ENCODE measurements at regions not wholly inside any gene's neighbourhood (a gene's known extent, or its start where the extent isn't known, plus 50 kb on each side); places are given as distances from the start of the nearest gene placed in this dataset.

- in situ Hi-C loops (cut with MboI; ENCODE audit: low sequenced_read_pairs) (no loop called here), dilution Hi-C loops (cut with HindIII; ENCODE audit: low sequenced_read_pairs, unreplicated experiment) (no loop called here), intact Hi-C loops (cut with micrococcal nuclease) (no loop called here)
- no peak overlapping the region for H3K27ac ChIP-seq (ENCODE audit: insufficient read depth, low read length)
- no peak overlapping the region for H3K9ac ChIP-seq (ENCODE audit: low read depth, low read length)
- H2AFZ ChIP-seq (replicated peaks; ENCODE audit: low read length, poor library complexity): no peak overlapping the region
- H2BK15ac ChIP-seq (ENCODE audit: low read depth, low read length): no peak overlapping the region
- no peaks in the 10 kb centered on the region for H3K36me3 ChIP-seq (ENCODE audit: control insufficient read depth, insufficient read depth, low read length)
- H4K20me1 ChIP-seq (ENCODE audit: insufficient read depth, low read length): no peaks in the 10 kb centered on the region
- no peaks in the 10 kb centered on the region for H3K4me1 ChIP-seq (ENCODE audit: control insufficient read depth, insufficient read depth, low read length)
- DNase-seq (peak; percentile 6), ATAC-seq (ENCODE audit: low read depth) (no peak)
- H3K27me3 ChIP-seq (ENCODE audit: control insufficient read depth, insufficient read depth, low read length): no peaks in the 10 kb centered on the region
- no peak overlapping the region for H3K4me3 ChIP-seq (ENCODE audit: insufficient read depth, low read depth, low read length)
- no peak overlapping the region for H4K8ac ChIP-seq (ENCODE audit: low read depth in 2 of 2, low read length in 2 of 2)
- H3K9me3 ChIP-seq (ENCODE audit: control insufficient read depth, insufficient read depth, low read length): no peaks in the 10 kb centered on the region
- no peak overlapping the region for H2BK120ac ChIP-seq (ENCODE audit: low read depth, low read length)
- no peak overlapping the region for H3K18ac ChIP-seq (ENCODE audit: low read depth, low read length)
- TF ChIP-seq CHD1 (IDR thresholded peaks at IDR 0.05; ENCODE audit: low read depth, low read length) (no peak), POLR2A (IDR thresholded peaks at IDR 0.05; ENCODE audit: low read depth, low read length) (no peak), MAZ (IDR thresholded peaks at IDR 0.05; ENCODE audit: borderline replicate concordance, low read depth, low read length) (no peak), NFE2L2 (IDR thresholded peaks at IDR 0.05; ENCODE audit: low read depth, low read length) (no peak), SMC3 (IDR thresholded peaks at IDR 0.05; ENCODE audit: low read depth, low read length) (no peak), RAD21 (IDR thresholded peaks at IDR 0.05; ENCODE audit: low read length) (no peak), ELK1 (IDR thresholded peaks at IDR 0.05; ENCODE audit: borderline replicate concordance, low read depth, low read length) (no peak), RCOR1 (IDR thresholded peaks at IDR 0.05; ENCODE audit: insufficient replicate concordance, low read length) (no peak), CTCF (conservative IDR thresholded peaks at IDR 0.05; ENCODE audit: low read depth, low read length) (no peak), MAFK (IDR thresholded peaks at IDR 0.05; ENCODE audit: low read depth, low read length) (no peak), USF2 (IDR thresholded peaks at IDR 0.05; ENCODE audit: low read depth, low read length) (no peak), BHLHE40 (IDR thresholded peaks at IDR 0.05; ENCODE audit: low read depth, low read length) (no peak)
- no peak overlapping the region for H2BK20ac ChIP-seq (ENCODE audit: low read depth, low read length)
- no peak overlapping the region for H4K5ac ChIP-seq (ENCODE audit: low read depth, low read length)
- H3K79me1 ChIP-seq (ENCODE audit: low read depth in 1 of 2, low read length in 2 of 2): no peaks in the 10 kb centered on the region
- no peak overlapping the region for H2AK9ac ChIP-seq (replicated peaks; ENCODE audit: low read depth, low read length, poor library complexity)
- no peak overlapping the region for H3K56ac ChIP-seq (ENCODE audit: extremely low read depth, insufficient read depth, low read length)
- H2AK5ac ChIP-seq (ENCODE audit: low read depth, low read length): no peak overlapping the region
- POLR2A ChIA-PET (ENCODE audit: unreplicated experiment): no interaction called here
- H3K9me1 ChIP-seq (ENCODE audit: insufficient read depth, low read length): no peaks in the 10 kb centered on the region
- no peak overlapping the region for H3K4ac ChIP-seq (ENCODE audit: low read depth, low read length)
- CTCF ChIA-PET: interaction anchor here (0.5 to 0.6 kb wide), 2 partner anchors 656 to 996 kb away, joined by 4 to 6 read pairs; no protein-coding TSS in a partner anchor
- no peak overlapping the region for H2BK5ac ChIP-seq (ENCODE audit: low read depth, low read length, poor library complexity, severe bottlenecking)
- no TSS peak for BruUV-seq (replicated peaks)
- H3K14ac ChIP-seq (replicated peaks; ENCODE audit: low read depth, low read length): no peak overlapping the region
- no peak overlapping the region for H3K23ac ChIP-seq (ENCODE audit: low read depth, low read length)
- no peak overlapping the region for H4K91ac ChIP-seq (ENCODE audit: insufficient read depth, low read depth, low read length)
- no peak overlapping the region for H3K4me2 ChIP-seq (ENCODE audit: low read depth, low read length)
These were observed 651.3 kb upstream of the MEF2C start for GRCh38 chr5:89534331-89534730.
